ENCODE measurements at regions not wholly inside any gene's neighbourhood (a gene's known extent, or its start where the extent isn't known, plus 50 kb on each side); places are given as distances from the start of the nearest gene placed in this dataset.

- no peak for DNase-seq (ENCODE audit: low spot score)
Measured at GRCh38 chr6:156189195-156189594, 588.0 kb upstream of the ARID1B start.

DNA sequence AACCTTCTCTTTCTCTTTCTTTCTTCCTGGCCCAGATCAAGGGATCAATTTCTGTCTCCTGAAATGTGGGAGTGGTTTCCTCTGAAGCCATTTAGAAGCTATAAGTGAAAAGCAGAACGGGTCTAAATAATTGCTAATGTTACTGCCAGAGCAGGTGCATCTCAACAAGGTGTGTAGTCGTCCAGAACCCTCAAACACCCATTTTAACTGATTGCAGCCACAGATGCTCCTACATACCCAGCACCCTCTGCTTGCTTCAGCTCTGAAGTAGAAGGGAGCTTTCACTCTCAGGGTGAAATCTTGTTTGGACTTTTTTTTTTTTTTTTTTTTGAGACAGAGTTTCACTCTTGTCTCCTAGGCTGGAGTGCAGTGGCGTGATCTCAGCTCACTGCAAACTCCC, 592.1 kb upstream of the ARID1B start:
- no peak for DNase-seq (ENCODE audit: low spot score)

- no peak for DNase-seq (ENCODE audit: low spot score)
Measured at GRCh38 chr6:156183678-156184077, 593.5 kb upstream of the ARID1B start.

DNA sequence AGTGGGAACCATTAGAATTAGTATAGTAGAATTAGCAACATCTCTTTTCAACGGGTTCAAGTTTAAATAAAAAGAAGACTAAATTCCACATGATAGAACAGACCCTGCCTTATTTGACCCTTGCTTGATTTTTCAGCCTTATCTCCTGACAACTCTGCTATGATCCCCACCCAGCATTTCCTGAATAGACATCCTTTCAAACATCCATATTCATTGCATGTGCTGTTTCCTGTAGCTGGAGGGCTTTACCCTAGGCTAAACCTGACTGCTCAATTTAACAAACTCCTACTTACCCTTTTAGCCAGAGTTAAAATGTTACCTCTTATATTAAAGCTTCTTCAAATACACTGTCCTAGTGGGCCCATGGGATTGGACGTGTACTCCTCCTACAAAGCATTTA, 594.8 kb upstream of the ARID1B start:
- no peak for DNase-seq (ENCODE audit: low spot score)

DNA sequence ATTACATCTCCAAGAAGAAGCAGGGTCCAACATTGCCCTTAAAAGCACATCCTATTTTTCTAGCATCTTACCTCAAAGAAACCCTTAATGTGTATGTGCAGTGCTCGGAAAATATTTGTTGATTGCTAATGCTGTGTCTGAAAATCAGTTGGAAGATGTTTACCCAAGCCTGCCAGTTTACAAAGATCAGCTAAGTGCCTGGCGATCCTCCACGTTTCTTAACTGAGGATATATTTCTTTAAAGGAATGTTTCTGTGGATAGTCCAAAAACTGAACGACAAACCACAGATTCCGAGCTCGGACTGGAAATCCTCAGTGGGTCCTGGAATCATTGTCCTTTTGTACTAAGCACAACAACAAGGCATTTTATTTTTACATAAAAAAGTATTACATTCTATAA, 595.7 kb upstream of the ARID1B start:
- DNase-seq (ENCODE audit: low spot score) = no peak

- DNase-seq (ENCODE audit: low spot score) = no peak
Measured at GRCh38 chr6:156175971-156176421, 601.2 kb upstream of the ARID1B start.

DNA sequence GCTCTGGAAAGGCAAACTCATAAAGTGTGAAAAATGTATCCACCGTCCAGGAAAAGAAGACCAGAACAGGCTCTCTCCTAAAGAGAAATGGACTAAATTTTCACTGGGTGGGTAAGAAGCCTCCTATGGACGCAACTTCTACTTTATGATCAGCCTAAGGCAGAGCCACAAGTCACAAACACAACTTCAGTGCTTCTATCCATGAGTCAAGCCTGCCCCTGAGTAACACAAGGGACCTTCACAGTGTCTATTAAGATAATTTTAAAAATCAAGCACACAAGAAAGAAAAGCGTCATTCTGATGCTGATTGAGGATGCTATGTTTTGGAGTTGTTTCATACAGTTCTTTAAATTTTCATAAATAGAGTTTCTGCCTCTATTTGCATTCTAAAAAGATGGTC, 601.7 kb upstream of the ARID1B start:
- no peak for DNase-seq (ENCODE audit: low spot score)

DNA sequence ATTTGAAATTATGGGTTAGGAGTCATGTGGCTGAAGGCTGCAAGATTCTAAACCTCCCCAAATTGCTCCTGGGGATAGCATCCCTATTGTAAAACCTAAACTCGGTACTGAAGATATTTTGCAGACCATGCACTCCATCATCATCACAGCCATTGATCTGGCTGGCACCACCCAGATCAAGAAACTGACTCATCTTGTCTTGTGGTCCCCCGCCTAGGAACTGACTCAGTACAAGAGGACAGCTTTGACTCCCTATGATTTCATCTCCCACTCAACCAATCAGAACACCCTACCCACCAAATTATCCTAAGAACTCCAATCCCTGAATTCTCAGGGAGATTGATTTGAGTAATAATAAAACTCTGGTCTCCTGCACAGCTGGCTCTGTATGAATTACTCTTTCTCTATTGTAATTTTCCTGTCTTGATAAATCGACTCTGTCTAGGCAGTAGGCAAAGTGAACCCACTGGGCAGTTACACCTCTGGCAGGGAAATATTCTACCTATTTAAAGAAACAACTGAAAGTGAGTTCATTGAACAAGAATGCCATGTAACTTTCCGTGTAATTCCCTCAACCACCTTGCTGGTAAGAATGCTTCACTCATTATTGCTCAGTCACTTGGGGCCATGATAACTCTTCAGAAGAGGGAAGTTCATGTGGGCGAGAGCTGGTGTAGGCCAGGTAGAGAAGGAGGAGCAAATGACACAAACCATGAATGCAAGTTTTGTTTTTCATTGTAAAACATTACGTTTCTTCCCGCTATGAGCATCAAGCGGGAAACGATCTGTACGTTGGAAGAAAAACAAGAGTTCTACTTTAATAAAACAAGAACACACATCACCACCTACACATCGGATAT, 602.9 kb upstream of the ARID1B start:
- DNase-seq (ENCODE audit: low spot score) = no peak

- DNase-seq (ENCODE audit: low spot score) = no peak
Measured at GRCh38 chr6:156169371-156169770, 607.8 kb upstream of the ARID1B start.

DNA sequence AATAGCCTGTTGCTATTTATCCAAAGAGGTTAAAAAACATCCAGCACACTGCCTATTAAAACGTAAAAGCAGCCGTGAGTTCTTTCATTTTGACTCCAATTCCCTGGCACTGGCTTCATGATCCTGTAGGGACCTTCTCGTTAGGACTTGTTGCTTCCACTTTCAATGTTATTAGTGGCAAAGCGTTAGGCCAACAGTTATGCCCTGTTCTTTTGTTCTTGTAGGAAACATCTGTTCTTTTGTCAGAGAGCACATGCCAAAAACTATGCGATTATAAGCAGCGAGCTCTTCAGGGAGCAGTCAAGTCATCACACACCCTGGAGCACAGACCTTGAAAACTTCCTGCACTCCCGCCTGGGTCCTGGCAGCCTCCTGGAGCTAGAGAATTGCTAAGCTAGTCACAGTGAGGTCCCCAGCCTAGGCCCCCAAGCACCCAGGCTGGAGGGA, 609.5 kb upstream of the ARID1B start:
- DNase-seq (ENCODE audit: low spot score) = no peak

DNA sequence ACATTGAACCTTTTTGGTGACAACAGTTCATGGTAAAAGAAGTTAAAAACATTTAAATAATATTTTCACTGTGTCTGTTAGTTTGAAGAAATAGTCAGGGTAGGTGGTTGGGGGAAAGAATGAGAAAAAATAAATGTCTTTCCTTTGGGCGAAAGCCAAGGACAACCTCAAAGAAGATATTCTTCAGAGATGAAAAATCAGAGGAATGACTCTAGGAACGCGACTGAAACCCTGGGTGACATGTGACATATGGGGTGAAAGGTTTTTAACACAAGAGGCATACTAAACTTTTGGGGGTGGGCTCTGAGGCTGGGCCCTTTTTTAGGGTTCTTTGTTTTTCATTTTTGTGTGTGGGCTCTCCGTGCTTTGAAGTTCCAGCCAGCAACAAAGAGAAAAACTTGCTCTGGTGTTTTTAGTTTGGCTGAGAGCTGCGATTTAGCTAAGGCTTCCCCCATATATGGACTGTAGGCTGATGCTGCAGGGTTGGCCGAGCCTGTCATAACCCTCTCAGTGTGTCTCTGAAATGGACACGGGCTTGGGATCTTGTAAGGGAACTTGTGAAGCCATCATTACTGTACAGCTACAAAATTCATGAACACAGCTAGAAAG, 610.1 kb upstream of the ARID1B start:
- DNase-seq (ENCODE audit: low spot score) = no peak

DNA sequence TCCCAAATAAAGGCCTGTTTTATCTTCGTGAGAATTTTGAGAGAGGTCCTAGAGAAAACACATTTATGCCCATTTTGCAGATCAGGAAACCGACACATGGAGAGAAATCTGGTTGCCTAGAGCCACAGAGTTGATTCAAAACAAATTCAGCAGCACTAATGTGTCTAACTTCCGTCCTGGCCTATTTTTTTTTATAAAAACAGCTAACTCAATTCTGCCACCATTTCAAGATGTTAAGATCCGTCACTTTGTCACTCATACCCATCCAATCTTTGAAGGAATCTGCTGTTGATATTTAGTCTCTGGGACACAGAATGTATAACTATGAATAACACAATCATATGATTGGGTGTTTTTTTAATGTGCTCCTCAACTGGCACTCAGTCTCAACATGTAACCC, 611.1 kb upstream of the ARID1B start:
- DNase-seq (ENCODE audit: low spot score) = no peak

DNA sequence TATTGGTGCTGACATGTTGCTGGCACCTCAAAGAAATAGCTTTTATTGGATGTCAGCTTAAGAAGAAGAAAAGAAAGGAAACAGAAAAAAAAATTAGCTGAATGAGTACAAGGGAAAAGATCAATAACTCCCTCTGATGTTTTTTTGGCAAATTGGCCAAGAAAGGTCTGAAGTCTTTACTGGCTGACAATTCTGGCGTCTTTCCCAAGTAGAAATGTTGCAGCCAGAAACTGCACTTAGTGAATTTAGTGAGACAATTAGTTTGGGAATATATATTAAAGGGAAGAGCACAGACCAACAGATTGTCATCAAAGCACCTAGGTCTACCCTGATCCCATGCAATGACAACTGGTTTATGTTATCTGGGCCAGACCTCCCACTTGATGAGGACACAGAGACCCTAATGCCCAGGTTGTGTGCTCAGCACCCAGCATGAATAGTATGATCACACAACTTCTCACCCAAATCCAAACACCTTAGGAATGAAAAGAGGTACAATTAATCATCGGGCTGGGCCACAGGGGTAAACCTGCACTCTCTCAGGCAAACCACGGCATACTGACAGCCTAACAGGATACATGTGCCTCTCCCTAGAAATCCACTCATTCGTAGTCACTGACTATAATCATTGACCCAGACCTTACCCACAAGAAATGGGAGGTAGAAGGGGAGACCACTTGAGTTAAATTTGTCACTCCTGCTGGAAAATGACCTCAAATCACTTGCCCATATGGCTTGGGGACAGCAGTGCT, 612.3 kb upstream of the ARID1B start:
- DNase-seq (ENCODE audit: low spot score) = no peak

GRCh38 chr6:156163311-156163710, 613.9 kb upstream of the ARID1B start:
- no peak for DNase-seq (ENCODE audit: low spot score)

DNA sequence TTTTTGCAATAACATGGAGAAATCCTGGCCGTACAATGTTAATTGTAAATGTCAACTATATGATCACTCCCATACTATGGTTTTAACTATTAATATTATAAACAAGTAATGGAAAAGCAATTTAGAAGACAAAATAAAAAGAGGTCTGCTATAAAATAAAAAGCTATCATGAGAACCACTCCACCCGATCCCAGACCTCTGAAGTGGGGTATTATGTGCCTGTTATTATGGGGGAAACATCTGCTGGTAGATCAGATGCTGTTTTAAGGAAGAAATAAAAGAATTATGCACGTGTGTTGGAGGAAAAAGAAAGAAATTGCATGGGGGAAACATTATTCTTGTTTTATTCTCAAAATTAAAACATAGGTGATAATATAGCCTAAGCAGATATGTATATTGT, 615.7 kb upstream of the ARID1B start:
- no peak for DNase-seq (ENCODE audit: low spot score)

- no peak for DNase-seq (ENCODE audit: low spot score)
Measured at GRCh38 chr6:156160795-156161165, 616.4 kb upstream of the ARID1B start.

GRCh38 chr6:156160007-156160794, 617.0 kb upstream of the ARID1B start:
- DNase-seq (ENCODE audit: low spot score) = no peak

GRCh38 chr6:156154896-156155295, 622.3 kb upstream of the ARID1B start:
- DNase-seq (ENCODE audit: low spot score) = no peak

DNA sequence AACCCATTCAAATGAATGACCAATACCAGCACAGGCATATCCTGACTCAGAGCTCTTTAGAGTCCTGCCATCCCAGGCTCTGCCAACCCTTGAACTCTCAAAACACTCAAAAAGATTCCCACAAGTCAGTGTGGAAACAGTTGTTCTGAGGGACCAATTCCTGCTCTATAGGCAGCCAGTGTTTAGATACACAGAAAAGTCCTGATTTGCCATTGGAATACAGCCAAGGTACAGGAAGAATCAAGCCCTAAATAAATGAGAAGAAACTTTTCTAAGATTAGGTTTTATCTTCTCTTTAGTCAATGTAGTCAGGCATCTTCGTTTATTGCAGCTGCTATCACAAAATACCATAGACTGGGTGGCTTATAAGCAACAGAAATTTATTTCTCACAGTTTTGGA, 626.8 kb upstream of the ARID1B start:
- DNase-seq (ENCODE audit: low spot score) = no peak

DNA sequence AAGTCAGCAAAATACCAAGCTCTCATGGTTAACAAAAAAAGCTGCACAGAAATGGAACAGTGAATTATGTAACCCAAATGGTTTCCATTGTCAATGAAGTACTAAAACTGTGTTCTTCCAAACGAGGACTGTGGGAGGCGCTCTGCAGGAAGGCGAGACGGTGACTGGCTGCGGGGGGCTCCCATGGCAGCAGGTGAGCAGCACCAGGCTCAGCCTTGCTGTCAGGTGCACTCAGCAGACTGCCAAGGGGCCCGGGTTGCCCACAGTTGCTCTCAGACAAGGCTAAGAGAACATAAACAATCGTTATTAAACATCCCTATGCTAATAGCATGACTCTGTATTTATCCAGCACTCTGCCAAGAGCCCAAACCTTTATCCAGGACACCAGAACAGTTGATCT, 630.3 kb upstream of the ARID1B start:
- no peak for DNase-seq (ENCODE audit: low spot score)

DNA sequence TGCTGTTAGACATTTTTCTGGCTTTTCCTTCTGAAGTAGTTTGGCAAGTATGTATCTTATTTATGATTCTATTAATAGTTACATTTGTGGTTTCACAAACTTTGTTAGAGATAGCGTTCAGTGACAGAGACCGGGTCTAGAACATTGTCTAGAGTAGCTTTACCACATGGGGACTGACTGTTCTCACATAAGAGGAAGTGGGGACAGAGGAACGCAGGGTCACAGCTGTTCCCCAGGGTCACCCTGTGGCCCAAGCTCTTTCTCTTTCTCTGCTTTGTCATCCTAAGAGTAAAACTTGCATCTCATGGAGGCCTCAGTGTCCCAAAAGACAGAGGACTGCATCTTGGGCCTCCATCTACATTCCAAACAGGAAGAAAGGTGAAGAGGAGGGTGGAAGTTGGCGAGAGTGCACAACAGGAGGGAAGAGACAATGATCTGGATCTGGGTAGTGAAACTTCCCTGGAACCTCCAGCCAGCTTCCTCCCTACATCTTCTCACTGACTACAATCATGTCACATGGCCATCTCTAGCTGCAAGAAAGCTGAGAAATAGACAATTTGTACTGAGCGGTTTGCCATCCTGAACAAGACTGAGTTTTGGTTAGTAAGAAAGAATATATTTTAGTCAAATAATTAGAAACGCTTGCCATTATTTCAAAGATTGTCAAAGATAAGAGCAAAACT, 645.8 kb upstream of the ARID1B start:
- no peak for DNase-seq (ENCODE audit: low spot score)

DNA sequence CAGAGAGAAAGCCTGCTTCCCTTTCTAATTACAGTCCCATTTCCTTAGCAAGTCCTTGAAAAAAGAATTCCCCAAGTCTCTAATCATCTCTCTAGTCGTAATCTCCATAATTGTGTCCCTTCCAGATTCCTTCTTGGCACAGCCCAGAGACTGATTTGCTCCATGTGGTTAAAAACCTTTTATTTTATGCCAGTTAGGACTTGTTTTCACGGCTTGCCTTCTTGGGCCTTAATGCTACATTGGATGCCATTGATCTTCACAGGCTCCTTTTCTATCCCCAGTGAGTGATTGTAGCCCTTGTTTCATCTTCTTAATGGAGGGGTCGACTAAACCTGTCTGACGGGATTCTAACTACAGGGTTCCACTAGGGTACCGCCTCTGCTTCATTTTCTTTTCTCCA, 650.6 kb upstream of the ARID1B start:
- DNase-seq (ENCODE audit: low spot score) = no peak

Data from AG08396 (cell line).